ENCODE measurements at regions not wholly inside any gene's neighbourhood (a gene's known extent, or its start where the extent isn't known, plus 50 kb on each side); places are given as distances from the start of the nearest gene placed in this dataset.

DNA sequence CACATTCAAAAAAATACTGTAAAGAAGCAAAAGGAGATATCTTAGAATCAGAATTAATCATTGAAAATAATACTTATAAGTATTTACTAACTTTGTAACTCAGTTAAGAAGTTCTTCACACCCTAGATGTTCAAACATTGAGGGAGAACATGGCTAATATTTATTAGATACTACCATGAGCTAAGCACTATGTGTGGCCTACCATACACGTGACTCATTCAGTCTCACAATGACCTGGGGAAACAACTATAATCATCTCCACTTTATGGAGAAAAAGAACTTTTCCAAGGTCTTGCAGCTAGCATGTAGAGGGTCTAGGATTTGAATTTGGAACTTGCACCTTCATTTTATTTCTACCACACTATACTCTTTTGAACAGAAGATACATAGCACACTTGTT, 361.9 kb upstream of the CFAP20DC start:
- Histone ChIP-seq H3F3A (ENCODE audit: insufficient read depth, low read length, poor library complexity, severe bottlenecking) (no peaks in the 10 kb centered on the region), H3K79me2 (replicated peaks; ENCODE audit: insufficient read depth, low read length) (no peaks in the 10 kb centered on the region), H3K36me3 (ENCODE audit: insufficient read depth, low read length) (no peaks in the 10 kb centered on the region), H4K20me1 (ENCODE audit: insufficient read depth) (no peaks in the 10 kb centered on the region), H3K4me2 (ENCODE audit: low read length) (no peak overlapping the region), H3K27ac (ENCODE audit: low read length) (no peak overlapping the region), H3K4me3 (ENCODE audit: low read length) (no peak overlapping the region), H2AFZ (ENCODE audit: low read depth, low read length) (no peak overlapping the region), H3K9me2 (ENCODE audit: insufficient read depth, low read length) (no peaks in the 10 kb centered on the region), H3K9ac (ENCODE audit: low read length) (no peak overlapping the region), H3K9me3 (ENCODE audit: low read length) (no peaks in the 10 kb centered on the region), H3K27me3 (ENCODE audit: insufficient read depth, low read depth, low read length) (no peaks in the 10 kb centered on the region)
- TF ChIP-seq EP300 (conservative IDR thresholded peaks at IDR 0.05; ENCODE audit: poor library complexity, severe bottlenecking) (no peak), MXI1 (conservative IDR thresholded peaks at IDR 0.05; ENCODE audit: poor library complexity, severe bottlenecking) (no peak), EZH2 (IDR thresholded peaks at IDR 0.05; ENCODE audit: borderline replicate concordance, insufficient read depth, low read length, poor library complexity, severe bottlenecking) (no peak), RAD21 (conservative IDR thresholded peaks at IDR 0.05) (no peak), TAF1 (IDR thresholded peaks at IDR 0.05; ENCODE audit: low read depth) (no peak), SMC3 (conservative IDR thresholded peaks at IDR 0.05; ENCODE audit: poor library complexity) (no peak), POLR2AphosphoS5 (IDR thresholded peaks at IDR 0.05) (no peak)
- TF ChIP-seq, protein P1, sequence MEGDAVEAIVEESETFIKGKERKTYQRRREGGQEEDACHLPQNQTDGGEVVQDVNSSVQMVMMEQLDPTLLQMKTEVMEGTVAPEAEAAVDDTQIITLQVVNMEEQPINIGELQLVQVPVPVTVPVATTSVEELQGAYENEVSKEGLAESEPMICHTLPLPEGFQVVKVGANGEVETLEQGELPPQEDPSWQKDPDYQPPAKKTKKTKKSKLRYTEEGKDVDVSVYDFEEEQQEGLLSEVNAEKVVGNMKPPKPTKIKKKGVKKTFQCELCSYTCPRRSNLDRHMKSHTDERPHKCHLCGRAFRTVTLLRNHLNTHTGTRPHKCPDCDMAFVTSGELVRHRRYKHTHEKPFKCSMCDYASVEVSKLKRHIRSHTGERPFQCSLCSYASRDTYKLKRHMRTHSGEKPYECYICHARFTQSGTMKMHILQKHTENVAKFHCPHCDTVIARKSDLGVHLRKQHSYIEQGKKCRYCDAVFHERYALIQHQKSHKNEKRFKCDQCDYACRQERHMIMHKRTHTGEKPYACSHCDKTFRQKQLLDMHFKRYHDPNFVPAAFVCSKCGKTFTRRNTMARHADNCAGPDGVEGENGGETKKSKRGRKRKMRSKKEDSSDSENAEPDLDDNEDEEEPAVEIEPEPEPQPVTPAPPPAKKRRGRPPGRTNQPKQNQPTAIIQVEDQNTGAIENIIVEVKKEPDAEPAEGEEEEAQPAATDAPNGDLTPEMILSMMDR (IDR thresholded peaks at IDR 0.05; ENCODE audit: poor library complexity, severe bottlenecking) = no peak
- TF ChIP-seq, protein P2, sequence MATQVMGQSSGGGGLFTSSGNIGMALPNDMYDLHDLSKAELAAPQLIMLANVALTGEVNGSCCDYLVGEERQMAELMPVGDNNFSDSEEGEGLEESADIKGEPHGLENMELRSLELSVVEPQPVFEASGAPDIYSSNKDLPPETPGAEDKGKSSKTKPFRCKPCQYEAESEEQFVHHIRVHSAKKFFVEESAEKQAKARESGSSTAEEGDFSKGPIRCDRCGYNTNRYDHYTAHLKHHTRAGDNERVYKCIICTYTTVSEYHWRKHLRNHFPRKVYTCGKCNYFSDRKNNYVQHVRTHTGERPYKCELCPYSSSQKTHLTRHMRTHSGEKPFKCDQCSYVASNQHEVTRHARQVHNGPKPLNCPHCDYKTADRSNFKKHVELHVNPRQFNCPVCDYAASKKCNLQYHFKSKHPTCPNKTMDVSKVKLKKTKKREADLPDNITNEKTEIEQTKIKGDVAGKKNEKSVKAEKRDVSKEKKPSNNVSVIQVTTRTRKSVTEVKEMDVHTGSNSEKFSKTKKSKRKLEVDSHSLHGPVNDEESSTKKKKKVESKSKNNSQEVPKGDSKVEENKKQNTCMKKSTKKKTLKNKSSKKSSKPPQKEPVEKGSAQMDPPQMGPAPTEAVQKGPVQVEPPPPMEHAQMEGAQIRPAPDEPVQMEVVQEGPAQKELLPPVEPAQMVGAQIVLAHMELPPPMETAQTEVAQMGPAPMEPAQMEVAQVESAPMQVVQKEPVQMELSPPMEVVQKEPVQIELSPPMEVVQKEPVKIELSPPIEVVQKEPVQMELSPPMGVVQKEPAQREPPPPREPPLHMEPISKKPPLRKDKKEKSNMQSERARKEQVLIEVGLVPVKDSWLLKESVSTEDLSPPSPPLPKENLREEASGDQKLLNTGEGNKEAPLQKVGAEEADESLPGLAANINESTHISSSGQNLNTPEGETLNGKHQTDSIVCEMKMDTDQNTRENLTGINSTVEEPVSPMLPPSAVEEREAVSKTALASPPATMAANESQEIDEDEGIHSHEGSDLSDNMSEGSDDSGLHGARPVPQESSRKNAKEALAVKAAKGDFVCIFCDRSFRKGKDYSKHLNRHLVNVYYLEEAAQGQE (IDR thresholded peaks at IDR 0.05; ENCODE audit: borderline replicate concordance) = no peak

DNA sequence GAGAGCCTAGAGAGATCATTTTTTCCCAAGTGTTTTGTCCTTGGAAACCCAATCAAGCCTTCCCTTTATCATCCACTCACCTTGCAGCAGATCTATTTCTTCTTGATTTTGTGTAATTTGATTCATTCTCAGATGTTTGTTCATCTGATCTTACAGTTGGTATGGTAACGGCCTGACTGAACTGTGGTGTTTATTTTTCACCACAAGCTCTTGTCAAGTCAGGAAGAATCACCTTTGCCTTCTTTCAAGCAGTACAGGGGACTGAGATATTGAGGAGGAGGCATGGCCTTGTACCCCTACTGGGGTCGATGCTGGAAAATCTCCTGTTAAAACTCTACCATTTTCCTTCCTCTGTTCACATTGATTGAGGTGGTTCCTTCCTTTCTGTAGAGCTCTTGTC, 361.4 kb upstream of the CFAP20DC start:
- no peaks in the 10 kb centered on the region for H3K9me3 ChIP-seq (ENCODE audit: low read length)
- TF ChIP-seq RAD21 (conservative IDR thresholded peaks at IDR 0.05) = no peak
- TF ChIP-seq, protein P2 (IDR thresholded peaks at IDR 0.05; ENCODE audit: borderline replicate concordance) = no peak
- TF ChIP-seq POLR2AphosphoS5 (IDR thresholded peaks at IDR 0.05) = no peak
- no peak for TF ChIP-seq MXI1 (conservative IDR thresholded peaks at IDR 0.05; ENCODE audit: poor library complexity, severe bottlenecking)
- no peak for TF ChIP-seq SMC3 (conservative IDR thresholded peaks at IDR 0.05; ENCODE audit: poor library complexity)
- TF ChIP-seq, protein P1 (IDR thresholded peaks at IDR 0.05; ENCODE audit: poor library complexity, severe bottlenecking) = no peak
- H3K27me3 ChIP-seq (ENCODE audit: insufficient read depth, low read depth, low read length) = no peaks in the 10 kb centered on the region
- H3K79me2 ChIP-seq (replicated peaks; ENCODE audit: insufficient read depth, low read length) = no peaks in the 10 kb centered on the region
- no peak overlapping the region for H3K27ac ChIP-seq (ENCODE audit: low read length)
- no peaks in the 10 kb centered on the region for H3K36me3 ChIP-seq (ENCODE audit: insufficient read depth, low read length)
- no peaks in the 10 kb centered on the region for H3F3A ChIP-seq (ENCODE audit: insufficient read depth, low read length, poor library complexity, severe bottlenecking)
- H3K9ac ChIP-seq (ENCODE audit: low read length) = no peak overlapping the region
- no peak overlapping the region for H3K4me2 ChIP-seq (ENCODE audit: low read length)
- H3K9me2 ChIP-seq (ENCODE audit: insufficient read depth, low read length) = no peaks in the 10 kb centered on the region
- no peak overlapping the region for H3K4me3 ChIP-seq (ENCODE audit: low read length)
- no peaks in the 10 kb centered on the region for H4K20me1 ChIP-seq (ENCODE audit: insufficient read depth)
- no peak overlapping the region for H2AFZ ChIP-seq (ENCODE audit: low read depth, low read length)

Measured in neural cell (in vitro differentiated cells).